NCI-H345 (cell line): ENCODE measurements at regions not wholly inside any gene's neighbourhood (a gene's known extent, or its start where the extent isn't known, plus 50 kb on each side); places are given as distances from the start of the nearest gene placed in this dataset.

ENCODE experiments used
- DNase-seq: peaks from one replicate; lab custom pipeline; 2025; lab: John Stamatoyannopoulos, UW

- no peak for DNase-seq
Observed at GRCh38 chr13:22428188-22428828, 752.5 kb upstream of the SGCG start.

DNA sequence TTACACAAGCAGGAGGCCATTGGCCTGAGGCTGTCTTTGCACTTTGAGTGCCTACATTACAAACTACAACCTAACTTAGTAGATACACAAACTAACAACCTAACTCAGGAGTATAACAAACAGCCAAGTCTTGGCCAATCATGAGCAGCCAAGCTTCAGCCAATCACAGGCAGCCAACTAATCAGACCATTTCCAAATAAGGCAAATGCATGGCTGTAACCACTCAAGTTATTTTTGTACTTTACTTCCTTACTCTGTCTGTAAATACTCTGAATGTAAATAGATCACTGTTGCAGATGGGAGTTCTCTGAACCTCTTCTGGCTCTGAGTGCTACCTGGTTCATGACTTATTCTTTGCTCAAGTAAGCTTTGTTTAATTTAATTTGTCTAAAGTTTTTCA lies 748.1 kb upstream of the SGCG start:
- DNase-seq: no peak

DNA sequence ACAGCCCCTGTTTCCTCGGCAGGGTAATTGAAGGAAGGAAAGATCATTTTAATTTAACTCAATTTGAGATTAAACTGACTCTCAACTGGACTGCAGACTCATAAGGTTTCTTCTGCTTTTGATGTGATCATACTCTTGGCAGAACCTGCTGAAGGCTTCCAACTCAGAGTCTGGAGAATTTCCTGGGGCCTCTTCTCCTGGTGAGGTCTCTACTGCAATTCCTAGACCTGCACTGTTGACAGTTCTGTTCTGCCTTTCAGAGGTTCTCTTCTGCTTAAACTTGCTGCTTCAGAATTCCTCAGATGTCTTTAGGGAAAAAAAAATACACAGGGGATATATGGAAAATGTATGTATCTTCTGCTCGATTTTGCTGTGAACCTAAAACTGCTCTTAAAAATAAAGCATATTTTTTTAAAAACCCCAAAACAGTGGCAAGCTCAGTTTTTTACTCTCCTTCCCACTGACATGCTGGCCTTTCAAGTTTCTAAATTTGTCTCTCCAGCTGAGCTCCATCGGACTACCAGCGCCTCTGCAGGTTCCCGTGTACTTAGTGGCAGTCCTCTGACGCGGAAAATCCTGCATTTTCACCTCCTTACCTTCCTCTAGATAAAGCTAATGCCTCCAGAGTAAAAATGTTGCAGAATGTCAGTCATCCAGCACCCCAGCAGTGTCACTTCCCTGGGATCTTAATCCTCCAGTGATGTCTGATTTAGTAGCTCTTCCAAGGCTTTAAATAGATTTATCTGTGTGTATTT lies 733.5 kb upstream of the SGCG start:
- DNase-seq: no peak

DNA sequence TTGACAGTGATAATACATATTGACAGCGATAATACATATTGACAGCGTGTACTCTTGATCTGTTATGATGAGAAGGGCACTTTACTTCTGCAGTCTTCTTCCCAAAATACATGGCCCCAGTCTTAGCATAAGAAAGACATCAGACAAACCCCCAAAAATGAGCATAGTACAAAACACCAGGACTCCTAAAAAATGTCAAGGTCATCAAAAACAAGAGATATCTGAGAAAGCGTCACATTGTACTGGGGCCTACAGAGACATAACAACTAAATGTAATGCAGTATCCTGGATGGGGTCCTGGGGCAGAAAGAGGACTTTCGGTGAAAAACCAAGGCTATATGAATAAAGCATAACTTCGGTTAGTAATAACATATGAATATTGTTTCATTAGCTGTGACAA lies 731.5 kb upstream of the SGCG start:
- DNase-seq: no peak

GRCh38 chr13:22451327-22451741 lies 729.4 kb upstream of the SGCG start:
- DNase-seq: peak; percentile 32

DNA sequence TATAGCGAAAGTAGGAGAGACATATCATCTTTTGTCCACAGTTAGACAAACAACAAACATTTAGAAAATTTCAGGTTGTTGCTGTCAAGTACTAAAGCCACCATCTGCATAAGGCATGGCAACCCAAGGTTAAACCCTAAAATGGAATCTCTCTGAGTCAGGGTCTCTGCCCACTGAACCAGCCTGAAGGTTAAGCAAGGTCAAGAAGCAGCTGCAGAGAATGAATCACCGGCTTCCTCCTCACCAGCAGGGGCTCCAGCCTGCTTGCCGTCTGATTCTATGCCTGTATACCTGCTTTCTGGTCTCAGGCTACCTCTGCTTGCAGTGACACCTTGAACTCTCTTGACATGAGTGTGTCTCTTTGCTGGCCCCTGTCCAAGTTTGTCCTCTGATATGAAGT lies 726.2 kb upstream of the SGCG start:
- peak; percentile 1 for DNase-seq

- no peak for DNase-seq
Observed at GRCh38 chr13:22455036-22455435, 725.7 kb upstream of the SGCG start.

DNA sequence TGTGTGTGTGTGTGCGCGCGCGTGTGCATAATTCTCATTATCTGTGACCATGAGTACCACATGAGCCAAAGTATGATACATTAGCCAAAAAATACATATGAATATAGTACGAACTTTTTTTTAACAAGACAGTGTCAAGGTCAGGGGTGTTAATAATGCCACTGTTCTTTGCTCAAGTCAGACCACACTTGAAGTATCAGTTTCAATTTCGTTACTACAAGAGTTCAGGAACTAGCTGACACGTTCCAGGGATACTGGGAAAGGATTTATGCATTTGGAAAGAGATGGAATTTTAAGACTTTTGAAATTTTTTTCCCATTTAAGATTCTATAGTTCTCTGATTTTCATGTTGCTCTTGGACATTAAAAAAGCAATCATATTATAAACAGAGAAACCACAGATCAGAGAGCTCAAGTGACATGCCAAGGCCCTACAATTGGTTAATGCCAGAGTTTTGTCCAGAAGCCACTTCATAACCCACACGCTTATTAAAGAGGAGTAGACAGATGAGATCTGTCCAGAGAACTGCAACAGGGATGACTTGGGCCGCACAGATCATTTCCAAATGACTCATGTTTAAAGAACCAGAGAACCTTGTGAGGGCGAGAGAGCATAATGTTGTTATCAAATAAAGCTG lies 718.8 kb upstream of the SGCG start:
- DNase-seq: no peak

GRCh38 chr13:22463089-22463488 lies 717.7 kb upstream of the SGCG start:
- DNase-seq: no peak

DNA sequence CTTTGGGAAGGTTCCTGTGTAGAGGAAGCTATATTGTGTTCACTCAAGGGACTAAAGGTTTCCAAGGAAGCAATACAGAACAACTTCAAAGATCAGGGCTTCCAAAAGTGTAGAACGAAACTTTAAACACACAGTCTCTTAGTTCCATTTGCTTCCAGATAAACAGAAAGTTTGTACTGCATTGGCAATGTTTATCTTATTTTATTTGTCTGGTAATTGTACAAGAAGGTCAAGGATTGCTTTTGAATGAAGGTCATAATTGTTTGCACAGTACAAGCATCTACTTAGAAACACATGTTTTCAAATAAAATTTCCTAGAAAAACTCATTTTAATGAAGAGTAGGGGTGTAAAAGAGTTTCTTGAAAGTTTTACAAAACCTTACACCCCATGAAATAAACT lies 712.7 kb upstream of the SGCG start:
- no peak for DNase-seq

GRCh38 chr13:22468824-22469223 lies 712.0 kb upstream of the SGCG start:
- no peak for DNase-seq

GRCh38 chr13:22469452-22469851 lies 711.3 kb upstream of the SGCG start:
- no peak for DNase-seq

GRCh38 chr13:22470075-22470474 lies 710.7 kb upstream of the SGCG start:
- DNase-seq: no peak

DNA sequence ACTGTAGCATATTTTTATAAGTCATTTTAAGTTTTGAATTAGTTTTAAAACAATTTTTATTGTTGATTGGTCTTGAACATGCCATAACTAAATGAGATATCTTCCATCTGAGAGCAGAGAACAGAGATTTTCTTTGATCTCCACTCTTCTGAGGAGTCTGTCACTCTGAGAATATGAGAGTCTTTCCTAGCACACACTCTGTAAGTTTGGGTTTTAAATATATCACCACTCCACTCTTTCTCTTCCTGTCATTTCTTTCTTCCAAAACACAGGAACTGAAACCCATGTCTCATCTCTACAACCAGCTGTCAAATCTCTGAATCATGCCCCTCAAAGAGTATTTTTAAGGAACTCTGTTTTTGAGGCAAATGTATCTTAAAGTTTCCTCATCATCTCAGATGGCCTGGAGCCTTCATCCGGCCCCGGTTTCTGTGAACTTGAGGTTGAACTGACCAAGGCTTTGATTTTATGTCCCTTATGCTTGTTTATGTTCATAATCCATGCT lies 698.2 kb upstream of the SGCG start:
- no peak for DNase-seq

DNA sequence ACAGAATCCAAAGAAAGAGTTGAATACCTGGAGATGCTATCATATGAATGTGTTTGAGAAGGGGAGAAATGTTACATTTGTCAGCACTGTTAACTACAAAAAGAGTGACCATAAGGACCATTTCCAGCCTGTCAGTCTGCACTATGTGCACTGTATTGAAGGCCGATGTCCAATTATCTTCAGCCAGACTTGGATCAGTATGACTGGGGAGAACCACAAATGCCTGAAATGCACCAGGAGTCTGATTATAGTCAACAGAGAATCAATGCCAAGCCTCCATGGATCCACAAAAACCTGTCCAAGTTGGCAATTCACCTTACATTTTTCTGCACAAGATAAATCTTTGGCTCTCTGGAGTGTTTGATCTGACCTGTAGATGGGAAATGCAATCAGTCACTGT lies 697.5 kb upstream of the SGCG start:
- no peak for DNase-seq

- no peak for DNase-seq
Observed at GRCh38 chr13:22486490-22486889, 694.3 kb upstream of the SGCG start.

GRCh38 chr13:22487932-22488331 lies 692.8 kb upstream of the SGCG start:
- DNase-seq: no peak

GRCh38 chr13:22489771-22490170 lies 691.0 kb upstream of the SGCG start:
- DNase-seq: no peak

DNA sequence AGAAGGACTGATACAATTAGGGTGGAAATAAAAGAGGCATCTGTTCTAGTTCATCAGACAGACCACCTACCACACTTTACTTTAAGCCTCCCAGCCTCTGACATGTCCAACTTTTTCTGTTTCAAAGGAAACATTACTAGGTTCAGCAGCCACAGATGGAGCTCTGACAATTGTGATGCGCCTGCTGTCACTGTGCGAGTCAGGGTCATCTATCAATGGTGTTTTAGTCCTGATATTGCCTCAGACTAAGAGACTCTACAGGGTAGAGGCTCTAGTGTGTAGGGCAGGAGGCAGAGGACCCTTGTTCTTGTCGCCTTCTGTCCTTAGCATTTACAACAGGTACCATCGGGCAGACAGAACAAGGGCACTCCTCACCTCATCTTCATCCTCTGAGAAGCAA lies 685.0 kb upstream of the SGCG start:
- no peak for DNase-seq

DNA sequence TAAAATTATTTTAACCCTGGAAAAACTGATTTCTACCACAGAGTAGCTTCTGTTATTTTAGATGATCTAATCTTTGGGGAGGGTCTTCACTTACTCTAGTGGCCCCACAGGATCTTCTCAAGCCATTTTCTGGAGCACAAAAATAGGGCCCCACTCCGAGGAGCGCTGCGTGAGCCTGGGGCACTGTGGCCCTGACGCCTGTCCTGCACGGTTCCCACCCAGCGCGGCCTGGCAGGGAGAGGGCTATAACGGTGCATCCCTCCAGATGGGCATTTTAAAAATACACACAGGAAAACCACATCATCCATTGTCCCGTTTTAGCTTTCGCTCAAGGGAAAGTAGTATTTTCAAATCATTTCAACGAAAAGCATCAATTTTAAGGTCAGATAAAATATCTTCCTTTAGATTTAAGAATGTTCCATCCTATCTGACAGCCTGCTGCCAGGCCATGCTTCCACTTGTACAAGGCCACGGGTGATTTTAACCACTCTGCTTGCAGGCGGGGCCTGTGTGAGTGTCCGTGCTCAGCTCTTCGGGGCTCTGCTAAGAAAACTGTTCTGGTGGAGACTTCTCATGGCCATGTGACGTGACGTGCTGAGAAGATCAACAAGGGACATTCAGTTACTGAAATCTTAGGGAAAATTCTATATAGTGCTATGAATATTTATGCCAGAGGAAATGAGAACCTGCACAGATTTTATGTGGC lies 683.8 kb upstream of the SGCG start:
- DNase-seq: no peak

- DNase-seq: no peak
Observed at GRCh38 chr13:22497991-22498780, 682.6 kb upstream of the SGCG start.

DNA sequence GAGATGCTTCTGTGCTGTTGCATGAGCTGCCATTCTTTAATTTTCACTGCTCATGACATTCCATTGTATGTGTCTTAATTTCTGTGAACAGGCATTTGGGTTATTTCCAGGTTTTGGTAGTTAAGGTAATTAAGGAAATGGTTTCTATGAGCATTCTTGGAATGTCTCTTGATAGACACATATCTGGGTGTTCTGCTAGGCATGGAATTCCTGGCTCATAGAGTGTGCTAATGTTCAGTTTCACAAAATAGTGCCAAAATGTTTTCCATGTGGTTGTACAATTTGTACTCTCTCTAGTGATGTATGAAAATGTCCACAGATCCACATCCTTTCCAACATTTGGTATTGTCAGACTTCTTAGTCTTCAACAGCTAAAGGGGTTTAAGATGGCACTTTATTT lies 680.9 kb upstream of the SGCG start:
- no peak for DNase-seq
